ENCODE measurements at regions not wholly inside any gene's neighbourhood (a gene's known extent, or its start where the extent isn't known, plus 50 kb on each side); places are given as distances from the start of the nearest gene placed in this dataset.

- DNase-seq: no peak
- no peaks in the 10 kb centered on the region for H3K9me3 ChIP-seq
These were observed 1863.7 kb upstream of the RAG2 start for GRCh38 chr11:38461751-38462150.

GRCh38 chr11:38460896-38461295 lies 1862.9 kb upstream of the RAG2 start:
- TF ChIP-seq CTCF (IDR thresholded peaks at IDR 0.05): no peak
- no peaks in the 10 kb centered on the region for H3K9me3 ChIP-seq
- intact Hi-C loops (cut with DNase I): no loop called here
- H3K27ac ChIP-seq: no peak overlapping the region
- DNase-seq: no peak
- H3K4me3 ChIP-seq: no peak overlapping the region
- no peak for ATAC-seq
- H3K36me3 ChIP-seq (ENCODE audit: insufficient read depth in 1 of 2, low read depth in 1 of 2): no peaks in the 10 kb centered on the region
- H3K4me1 ChIP-seq: no peaks in the 10 kb centered on the region
- H3K27me3 ChIP-seq (ENCODE audit: insufficient read depth in 3 of 3, low read length in 2 of 3): no peaks in the 10 kb centered on the region
- WGBS, 3 donors: 5 to 17% (median 5%) methylated on average over 2 of the region's 2 CpGs

More at GRCh38 chr11:38461751-38462150, 1863.7 kb upstream of the RAG2 start:
- no peak for TF ChIP-seq CTCF (IDR thresholded peaks at IDR 0.05)
- Histone ChIP-seq H3K27ac (no peak overlapping the region), H3K4me3 (no peak overlapping the region), H3K4me1 (no peaks in the 10 kb centered on the region), H3K27me3 (ENCODE audit: insufficient read depth in 3 of 3, low read length in 2 of 3) (no peaks in the 10 kb centered on the region), H3K36me3 (ENCODE audit: insufficient read depth in 1 of 2, low read depth in 1 of 2) (no peaks in the 10 kb centered on the region)
- intact Hi-C loops (cut with DNase I): no loop called here
- ATAC-seq: no peak
- 40 to 60% (median 54%) methylated on average over 6 of the region's 6 CpGs for WGBS, 3 donors

- H3K9me3 ChIP-seq: no peaks in the 10 kb centered on the region
- H3K27ac ChIP-seq: no peak overlapping the region
- TF ChIP-seq CTCF (IDR thresholded peaks at IDR 0.05): no peak
- H3K27me3 ChIP-seq (ENCODE audit: insufficient read depth in 3 of 3, low read length in 2 of 3): no peaks in the 10 kb centered on the region
- DNase-seq (no peak), ATAC-seq (no peak)
- H3K4me3 ChIP-seq: no peak overlapping the region
- no peaks in the 10 kb centered on the region for H3K4me1 ChIP-seq
- intact Hi-C loops (cut with DNase I): no loop called here
- WGBS, 3 donors: 50 to 56% (median 52%) methylated on average over 2 of the region's 2 CpGs
- no peaks in the 10 kb centered on the region for H3K36me3 ChIP-seq (ENCODE audit: insufficient read depth in 1 of 2, low read depth in 1 of 2)
These were observed 1862.4 kb upstream of the RAG2 start for GRCh38 chr11:38460429-38460828.

- Histone ChIP-seq H3K27ac (no peak overlapping the region), H3K27me3 (ENCODE audit: insufficient read depth in 3 of 3, low read length in 2 of 3) (no peaks in the 10 kb centered on the region), H3K36me3 (ENCODE audit: insufficient read depth in 1 of 2, low read depth in 1 of 2) (no peaks in the 10 kb centered on the region), H3K9me3 (no peaks in the 10 kb centered on the region), H3K4me1 (no peaks in the 10 kb centered on the region), H3K4me3 (no peak overlapping the region)
- DNase-seq (no peak), ATAC-seq (no peak)
- WGBS, 3 donors: 74 to 84% (median 80%) methylated on average over 3 of the region's 3 CpGs
- intact Hi-C loops (cut with DNase I): no loop called here
- no peak for TF ChIP-seq CTCF (IDR thresholded peaks at IDR 0.05)
These were observed 1858.3 kb upstream of the RAG2 start for GRCh38 chr11:38456371-38456770.

- intact Hi-C loops (cut with DNase I): no loop called here
- H3K27ac ChIP-seq: no peak overlapping the region
- 27 to 43% (median 34%) methylated on average over 2 of the region's 2 CpGs for WGBS, 3 donors
- DNase-seq: no peak
- no peak overlapping the region for H3K4me3 ChIP-seq
- H3K9me3 ChIP-seq: no peaks in the 10 kb centered on the region
- H3K4me1 ChIP-seq: no peaks in the 10 kb centered on the region
- no peaks in the 10 kb centered on the region for H3K36me3 ChIP-seq (ENCODE audit: insufficient read depth in 1 of 2, low read depth in 1 of 2)
- ATAC-seq: no peak
- no peaks in the 10 kb centered on the region for H3K27me3 ChIP-seq (ENCODE audit: insufficient read depth in 3 of 3, low read length in 2 of 3)
- TF ChIP-seq CTCF (IDR thresholded peaks at IDR 0.05): no peak
These were observed 1850.2 kb upstream of the RAG2 start for GRCh38 chr11:38448284-38448683.

All from psoas muscle (tissue), 7 donors.